ENCODE measurements at regions not wholly inside any gene's neighbourhood (a gene's known extent, or its start where the extent isn't known, plus 50 kb on each side); places are given as distances from the start of the nearest gene placed in this dataset.
"Not testable (repeated sequence)": the region's sequence is repeated elsewhere in the genome, so short reads cannot be mapped to it uniquely, and the experiment has no call there.

- Histone ChIP-seq H3K9me1 (ENCODE audit: control insufficient read depth, extremely low read depth, insufficient read depth, low read length) (no peaks in the 10 kb centered on the region), H2AFZ (ENCODE audit: control insufficient read depth, low read length) (no peak overlapping the region), H3K36me3 (ENCODE audit: control insufficient read depth in 2 of 2, extremely low read depth in 1 of 2, insufficient read depth in 2 of 2, low read length in 2 of 2) (no peaks in the 10 kb centered on the region), H3K79me2 (ENCODE audit: control insufficient read depth, insufficient read depth, low read length) (no peaks in the 10 kb centered on the region), H3K4me3 (ENCODE audit: control insufficient read depth in 2 of 3, extremely low read depth in 1 of 3, insufficient read depth in 2 of 3, low read depth in 1 of 3, low read length in 3 of 3) (no peak overlapping the region), H3K4me2 (ENCODE audit: control insufficient read depth, extremely low read depth, insufficient read depth, low read depth, low read length) (no peak overlapping the region), H4K20me1 (ENCODE audit: control insufficient read depth, extremely low read depth, insufficient read depth, low read length) (no peaks in the 10 kb centered on the region), H3K9me3 (ENCODE audit: control insufficient read depth, low read depth, low read length) (peaks cover 3% of the 10 kb centered on the region), H3K27me3 (ENCODE audit: control insufficient read depth, extremely low read depth, insufficient read depth, low read length) (no peaks in the 10 kb centered on the region), H3K9ac (ENCODE audit: control insufficient read depth, extremely low read depth, insufficient read depth, low read length) (no peak overlapping the region), H3K27ac (ENCODE audit: control insufficient read depth, insufficient read depth, low read length) (no peak overlapping the region), H3K4me1 (ENCODE audit: control insufficient read depth, extremely low read depth, insufficient read depth, low read length) (no peaks in the 10 kb centered on the region)
- DNase-seq (ENCODE audit: low read depth, low spot score): no peak
- no peak for TF ChIP-seq EZH2 (IDR thresholded peaks at IDR 0.05; ENCODE audit: low read length)
- no peak for TF ChIP-seq CTCF (optimal IDR thresholded peaks at IDR 0.05 in 1 of 3, IDR thresholded peaks at IDR 0.05 in 1 of 3, conservative IDR thresholded peaks at IDR 0.05 in 1 of 3; ENCODE audit: extremely low read depth in 1 of 3, insufficient read depth in 2 of 3, low read length in 3 of 3)
- dilution Hi-C loops (cut with MboI; ENCODE audit: extremely low pct_ligation_motif_present, low sequenced_read_pairs): no loop called here
- no peak for FAIRE-seq
Observed at GRCh38 chr13:87169337-87169736, 501.8 kb upstream of the SLITRK5 start.

GRCh38 chr13:87172166-87172835, 498.9 kb upstream of the SLITRK5 start:
- TF ChIP-seq CTCF (optimal IDR thresholded peaks at IDR 0.05 in 1 of 3, IDR thresholded peaks at IDR 0.05 in 1 of 3, conservative IDR thresholded peaks at IDR 0.05 in 1 of 3; ENCODE audit: extremely low read depth in 1 of 3, insufficient read depth in 2 of 3, low read length in 3 of 3) (no peak), EZH2 (IDR thresholded peaks at IDR 0.05; ENCODE audit: low read length) (no peak)
- FAIRE-seq (no peak), DNase-seq (ENCODE audit: low read depth, low spot score) (no peak)
- Histone ChIP-seq H4K20me1 (ENCODE audit: control insufficient read depth, extremely low read depth, insufficient read depth, low read length) (no peaks in the 10 kb centered on the region), H3K4me3 (ENCODE audit: control insufficient read depth in 2 of 3, extremely low read depth in 1 of 3, insufficient read depth in 2 of 3, low read depth in 1 of 3, low read length in 3 of 3) (no peak overlapping the region), H3K9me1 (ENCODE audit: control insufficient read depth, extremely low read depth, insufficient read depth, low read length) (no peaks in the 10 kb centered on the region), H3K9ac (ENCODE audit: control insufficient read depth, extremely low read depth, insufficient read depth, low read length) (no peak overlapping the region), H3K4me2 (ENCODE audit: control insufficient read depth, extremely low read depth, insufficient read depth, low read depth, low read length) (no peak overlapping the region), H3K4me1 (ENCODE audit: control insufficient read depth, extremely low read depth, insufficient read depth, low read length) (no peaks in the 10 kb centered on the region), H3K79me2 (ENCODE audit: control insufficient read depth, insufficient read depth, low read length) (no peaks in the 10 kb centered on the region), H3K27ac (ENCODE audit: control insufficient read depth, insufficient read depth, low read length) (no peak overlapping the region), H3K36me3 (ENCODE audit: control insufficient read depth in 2 of 2, extremely low read depth in 1 of 2, insufficient read depth in 2 of 2, low read length in 2 of 2) (no peaks in the 10 kb centered on the region), H3K27me3 (ENCODE audit: control insufficient read depth, extremely low read depth, insufficient read depth, low read length) (no peaks in the 10 kb centered on the region), H3K9me3 (ENCODE audit: control insufficient read depth, low read depth, low read length) (peaks cover 3% of the 10 kb centered on the region), H2AFZ (ENCODE audit: control insufficient read depth, low read length) (no peak overlapping the region)
- dilution Hi-C loops (cut with MboI; ENCODE audit: extremely low pct_ligation_motif_present, low sequenced_read_pairs): no loop called here

GRCh38 chr13:87185138-87185537, 486.0 kb upstream of the SLITRK5 start:
- H3K9ac ChIP-seq (ENCODE audit: control insufficient read depth, extremely low read depth, insufficient read depth, low read length); H3K27me3 ChIP-seq (ENCODE audit: control insufficient read depth, extremely low read depth, insufficient read depth, low read length); H3K4me2 ChIP-seq (ENCODE audit: control insufficient read depth, extremely low read depth, insufficient read depth, low read depth, low read length); H3K36me3 ChIP-seq (ENCODE audit: control insufficient read depth in 2 of 2, extremely low read depth in 1 of 2, insufficient read depth in 2 of 2, low read length in 2 of 2); H4K20me1 ChIP-seq (ENCODE audit: control insufficient read depth, extremely low read depth, insufficient read depth, low read length); DNase-seq (ENCODE audit: low read depth, low spot score); FAIRE-seq; dilution Hi-C loops (cut with MboI; ENCODE audit: extremely low pct_ligation_motif_present, low sequenced_read_pairs); H3K9me3 ChIP-seq (ENCODE audit: control insufficient read depth, low read depth, low read length); H3K4me1 ChIP-seq (ENCODE audit: control insufficient read depth, extremely low read depth, insufficient read depth, low read length); H2AFZ ChIP-seq (ENCODE audit: control insufficient read depth, low read length); H3K79me2 ChIP-seq (ENCODE audit: control insufficient read depth, insufficient read depth, low read length); H3K4me3 ChIP-seq (ENCODE audit: control insufficient read depth in 2 of 3, extremely low read depth in 1 of 3, insufficient read depth in 2 of 3, low read depth in 1 of 3, low read length in 3 of 3); H3K27ac ChIP-seq (ENCODE audit: control insufficient read depth, insufficient read depth, low read length); H3K9me1 ChIP-seq (ENCODE audit: control insufficient read depth, extremely low read depth, insufficient read depth, low read length): not testable (repeated sequence)

- H3K4me2 ChIP-seq (ENCODE audit: control insufficient read depth, extremely low read depth, insufficient read depth, low read depth, low read length); H3K36me3 ChIP-seq (ENCODE audit: control insufficient read depth in 2 of 2, extremely low read depth in 1 of 2, insufficient read depth in 2 of 2, low read length in 2 of 2); H2AFZ ChIP-seq (ENCODE audit: control insufficient read depth, low read length); H3K9ac ChIP-seq (ENCODE audit: control insufficient read depth, extremely low read depth, insufficient read depth, low read length); H3K79me2 ChIP-seq (ENCODE audit: control insufficient read depth, insufficient read depth, low read length); H4K20me1 ChIP-seq (ENCODE audit: control insufficient read depth, extremely low read depth, insufficient read depth, low read length); DNase-seq (ENCODE audit: low read depth, low spot score); FAIRE-seq; H3K9me3 ChIP-seq (ENCODE audit: control insufficient read depth, low read depth, low read length); H3K27ac ChIP-seq (ENCODE audit: control insufficient read depth, insufficient read depth, low read length); H3K4me1 ChIP-seq (ENCODE audit: control insufficient read depth, extremely low read depth, insufficient read depth, low read length); H3K9me1 ChIP-seq (ENCODE audit: control insufficient read depth, extremely low read depth, insufficient read depth, low read length); H3K4me3 ChIP-seq (ENCODE audit: control insufficient read depth in 2 of 3, extremely low read depth in 1 of 3, insufficient read depth in 2 of 3, low read depth in 1 of 3, low read length in 3 of 3); dilution Hi-C loops (cut with MboI; ENCODE audit: extremely low pct_ligation_motif_present, low sequenced_read_pairs); H3K27me3 ChIP-seq (ENCODE audit: control insufficient read depth, extremely low read depth, insufficient read depth, low read length): not testable (repeated sequence)
Observed at GRCh38 chr13:87186647-87187046, 484.5 kb upstream of the SLITRK5 start.
